H9 (cell line): ENCODE measurements at regions not wholly inside any gene's neighbourhood (a gene's known extent, or its start where the extent isn't known, plus 50 kb on each side); places are given as distances from the start of the nearest gene placed in this dataset.

Experiments used
- DNase-seq: peaks from one replicate; pipeline ENCODE4 v3.0.0-alpha.2; 2017
- H2AFZ ChIP-seq: one replicate; pipeline ENCODE4 v1.6.1; 2013; ENCODE audit warnings: mild to moderate bottlenecking, low read length, control low read depth, moderate library complexity
- H2AK5ac ChIP-seq: 2 replicates; pipeline ENCODE4 v1.6.1; 2013; ENCODE audit warnings: low read length, control low read depth, mixed read lengths; ENCODE audit not compliant: insufficient read length
- H2BK120ac ChIP-seq: one replicate; pipeline ENCODE4 v1.6.1; 2013; ENCODE audit warnings: low read depth, mild to moderate bottlenecking, low read length, control low read depth, inconsistent platforms; ENCODE audit not compliant: poor library complexity, severe bottlenecking
- H2BK12ac ChIP-seq: 2 replicates; pipeline ENCODE4 v1.6.1; 2013; ENCODE audit warnings: low read length, control low read depth, mixed read lengths, low read depth; ENCODE audit not compliant: insufficient read length
- H2BK15ac ChIP-seq: 2 replicates; pipeline ENCODE4 v1.6.1; 2013; ENCODE audit warnings: low read depth, low read length, control low read depth
- H2BK20ac ChIP-seq: one replicate; pipeline ENCODE4 v1.6.1; 2013; ENCODE audit warnings: low read depth, mild to moderate bottlenecking, low read length, control low read depth, inconsistent platforms; ENCODE audit not compliant: poor library complexity, severe bottlenecking
- H2BK5ac ChIP-seq: 2 replicates; pipeline ENCODE4 v1.6.1; 2013; ENCODE audit warnings: low read length, control low read depth, mixed read lengths; ENCODE audit not compliant: insufficient read length
- H3K14ac ChIP-seq: 2 replicates; pipeline ENCODE4 v1.6.1; 2013; ENCODE audit warnings: low read length, control low read depth; ENCODE audit not compliant: insufficient read depth
- H3K18ac ChIP-seq: 2 replicates; pipeline ENCODE4 v1.6.1; 2013; ENCODE audit warnings: low read depth, mild to moderate bottlenecking, mixed read lengths, low read length, control low read depth; ENCODE audit not compliant: insufficient read length
- H3K23ac ChIP-seq: 2 replicates; pipeline ENCODE4 v1.6.1; 2013; ENCODE audit warnings: low read length, control low read depth, mixed read lengths, low read depth; ENCODE audit not compliant: insufficient read length
- H3K23me2 ChIP-seq: 2 replicates; pipeline ENCODE4 v1.6.1; 2013; ENCODE audit warnings: low read depth, mild to moderate bottlenecking, mixed read lengths, low read length, control low read depth; ENCODE audit not compliant: insufficient read length, poor library complexity, severe bottlenecking
- H3K27ac ChIP-seq: 2 replicates; pipeline ENCODE4 v1.5.1; 2013; ENCODE audit warnings: low read length, control low read depth, mixed read lengths, low read depth; ENCODE audit not compliant: insufficient read length
- H3K27me3 ChIP-seq: 2 replicates; pipeline ENCODE4 v1.6.1; 2013; ENCODE audit warnings: low read length, control low read depth, inconsistent platforms; ENCODE audit not compliant: insufficient read depth
- H3K4ac ChIP-seq: 2 replicates; pipeline ENCODE4 v1.6.1; 2013; ENCODE audit warnings: low read depth, mild to moderate bottlenecking, control low read depth, inconsistent platforms, low read length, moderate library complexity
- H3K4me1 ChIP-seq: 2 replicates; pipeline ENCODE4 v1.6.1; 2013; ENCODE audit warnings: low read length, control low read depth, inconsistent platforms; ENCODE audit not compliant: insufficient read depth
- H3K4me2 ChIP-seq: 2 replicates; pipeline ENCODE4 v1.6.1; 2013; ENCODE audit warnings: low read length, control low read depth, mixed read lengths; ENCODE audit not compliant: insufficient read length, insufficient read depth
- H3K56ac ChIP-seq: 2 replicates; pipeline ENCODE4 v1.6.1; 2013; ENCODE audit warnings: low read depth, mild to moderate bottlenecking, mixed read lengths, low read length, control low read depth; ENCODE audit not compliant: insufficient read length
- H3K79me1 ChIP-seq: 2 replicates; pipeline ENCODE4 v1.6.1; 2013; ENCODE audit warnings: low read depth, mild to moderate bottlenecking, moderate library complexity, low read length, control low read depth, inconsistent platforms; ENCODE audit not compliant: insufficient read depth, poor library complexity, severe bottlenecking
- H3K79me2 ChIP-seq: 2 replicates; pipeline ENCODE4 v1.6.1; 2013; ENCODE audit warnings: low read length, control low read depth, inconsistent platforms; ENCODE audit not compliant: insufficient read depth
- H3K9ac ChIP-seq: 2 replicates; pipeline ENCODE4 v1.6.1; 2013; ENCODE audit warnings: low read length, control low read depth, mixed read lengths; ENCODE audit not compliant: insufficient read length; ENCODE audit errors: extremely low read depth
- H3K9me3 ChIP-seq: one replicate; pipeline ENCODE4 v1.6.1; 2013; ENCODE audit warnings: low read depth, low read length, inconsistent platforms; ENCODE audit not compliant: control insufficient read depth
- H3T11ph ChIP-seq: one replicate; pipeline ENCODE4 v1.6.1; 2013; ENCODE audit warnings: mild to moderate bottlenecking, low read length, control low read depth, inconsistent platforms
- H4K20me1 ChIP-seq: one replicate; pipeline ENCODE4 v1.6.1; 2013; ENCODE audit not compliant: control insufficient read depth, insufficient read length, insufficient read depth
- H4K5ac ChIP-seq: 2 replicates; pipeline ENCODE4 v1.6.1; 2013; ENCODE audit warnings: low read depth, mild to moderate bottlenecking, mixed read lengths, low read length, control low read depth; ENCODE audit not compliant: insufficient read length
- H4K8ac ChIP-seq: replicated peaks from 2 replicates; pipeline ENCODE4 v1.6.1; 2013; ENCODE audit warnings: low read length, control low read depth, mixed read lengths, low read depth; ENCODE audit not compliant: insufficient read length
- H4K91ac ChIP-seq: 2 replicates; pipeline ENCODE4 v1.6.1; 2013; ENCODE audit warnings: low read depth, mild to moderate bottlenecking, moderate library complexity, mixed read lengths, low read length, control low read depth; ENCODE audit not compliant: insufficient read length
- H3K27ac Mint-ChIP-seq, 3 experiments: 2 replicates in 2 of 3; 3 replicates in 1 of 3; pipeline ENCODE4 v1.8.0; 2020 to 2021; ENCODE audit warnings: mixed read lengths in 3 of 3, mild to moderate bottlenecking in 1 of 3, moderate library complexity in 1 of 3
- H3K27me3 Mint-ChIP-seq: 2 replicates; pipeline ENCODE4 v1.8.0; 2021; ENCODE audit warnings: low read depth, mild to moderate bottlenecking, moderate library complexity, mixed read lengths
- H3K36me3 Mint-ChIP-seq, 3 experiments: 2 replicates in 2 of 3; 3 replicates in 1 of 3; pipeline ENCODE4 v1.8.0; 2020 to 2021; ENCODE audit warnings: low read depth in 3 of 3, mixed read lengths in 3 of 3; ENCODE audit not compliant: insufficient read depth in 1 of 3
- H3K4me1 Mint-ChIP-seq, 2 experiments: 2 replicates each; pipeline ENCODE4 v1.8.0; 2020; ENCODE audit warnings: mixed read lengths in 2 of 2
- H3K4me3 Mint-ChIP-seq, 2 experiments: 2 replicates in 1 of 2; 3 replicates in 1 of 2; pipeline ENCODE4 v1.8.0; 2020 to 2021; ENCODE audit warnings: mild to moderate bottlenecking in 2 of 2, mixed read lengths in 2 of 2, moderate library complexity in 1 of 2
- H3K9me3 Mint-ChIP-seq, 2 experiments: 2 replicates in 1 of 2; 3 replicates in 1 of 2; pipeline ENCODE4 v1.8.0; 2020; ENCODE audit warnings: mild to moderate bottlenecking in 2 of 2, mixed read lengths in 2 of 2, moderate library complexity in 1 of 2
- WGBS: extraction: QIAGEN DNeasy Blood & Tissue Kit; methylation state at CpG from one replicate; pipeline ENCODE4 v1.1.7; 2013; ENCODE audit warnings: missing lambda C conversion rate, low lambda C conversion rate, mixed read lengths; ENCODE audit not compliant: insufficient read length; ENCODE audit errors: extremely low coverage; 5-methylcytosine and 5-hydroxymethylcytosine counted together
- TF ChIP-seq, protein P1 (sequence below): fragments of 200-600 bp; sonication (generic); conservative IDR thresholded peaks from 3 replicates; pipeline ENCODE4 v1.8.0; 2021; ENCODE audit warnings: antibody characterized with exemption, mild to moderate bottlenecking

DNA sequence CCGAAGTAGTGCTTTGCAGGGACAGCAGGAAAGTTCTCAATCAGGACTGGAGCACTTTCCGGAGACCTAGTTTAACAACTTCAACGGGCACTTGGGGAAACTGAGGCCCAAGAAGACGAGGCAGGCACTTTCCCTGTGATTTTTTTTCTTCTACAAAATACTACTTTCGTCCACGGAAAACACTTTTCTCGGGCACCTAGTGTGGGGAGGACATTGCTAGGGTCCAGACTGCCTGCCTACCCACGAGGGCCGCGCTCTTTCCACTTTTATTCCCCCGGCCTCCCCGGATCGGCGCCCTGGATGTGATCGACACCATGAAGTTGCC is 125.4 kb upstream of the CXorf66 start:
- no CpG with 5 or more reads among the region's 15 CpGs for WGBS
- Histone ChIP-seq H3K9ac (no peak overlapping the region), H2AFZ (no peak overlapping the region)

More for the DNA sequence above, 125.4 kb upstream of the CXorf66 start:
- peaks cover 8% of the 10 kb centered on the region for H3K23me2 ChIP-seq
- H3K36me3 Mint-ChIP-seq, result no peaks in the 10 kb centered on the region; a peak in 1 of 7 replicates
- H3K14ac ChIP-seq, result no peak overlapping the region
- no peak overlapping the region for H2BK120ac ChIP-seq
- H3K18ac ChIP-seq, result no peak overlapping the region
- H3K9me3 Mint-ChIP-seq, result no peaks in the 10 kb centered on the region
- no peaks in the 10 kb centered on the region for H3K27me3 ChIP-seq
- no peak overlapping the region for H3T11ph ChIP-seq
- no peak overlapping the region for H2BK20ac ChIP-seq
- H3K79me1 ChIP-seq, result no peaks in the 10 kb centered on the region
- no peaks in the 10 kb centered on the region for H3K9me3 ChIP-seq
- no peak overlapping the region for H4K91ac ChIP-seq
- no peak overlapping the region for H3K27ac Mint-ChIP-seq
- H2AK5ac ChIP-seq, result no peak overlapping the region
- H3K56ac ChIP-seq, result no peak overlapping the region
- no peak for DNase-seq
- H3K27ac ChIP-seq, result no peak overlapping the region
- H3K4me1 ChIP-seq, result peaks cover 3% of the 10 kb centered on the region; the same call in 1 of the 2 replicates
- peak overlapping the region; percentile 69 for H3K4me2 ChIP-seq
- no peak overlapping the region for H3K23ac ChIP-seq
- no peak overlapping the region for H4K5ac ChIP-seq
- H4K20me1 ChIP-seq, result no peaks in the 10 kb centered on the region
- no peak overlapping the region for H2BK15ac ChIP-seq
- no peaks in the 10 kb centered on the region for H3K79me2 ChIP-seq
- no peak overlapping the region for H4K8ac ChIP-seq
- H3K27me3 Mint-ChIP-seq, result peaks cover 23% of the 10 kb centered on the region
- TF ChIP-seq, protein P1, sequence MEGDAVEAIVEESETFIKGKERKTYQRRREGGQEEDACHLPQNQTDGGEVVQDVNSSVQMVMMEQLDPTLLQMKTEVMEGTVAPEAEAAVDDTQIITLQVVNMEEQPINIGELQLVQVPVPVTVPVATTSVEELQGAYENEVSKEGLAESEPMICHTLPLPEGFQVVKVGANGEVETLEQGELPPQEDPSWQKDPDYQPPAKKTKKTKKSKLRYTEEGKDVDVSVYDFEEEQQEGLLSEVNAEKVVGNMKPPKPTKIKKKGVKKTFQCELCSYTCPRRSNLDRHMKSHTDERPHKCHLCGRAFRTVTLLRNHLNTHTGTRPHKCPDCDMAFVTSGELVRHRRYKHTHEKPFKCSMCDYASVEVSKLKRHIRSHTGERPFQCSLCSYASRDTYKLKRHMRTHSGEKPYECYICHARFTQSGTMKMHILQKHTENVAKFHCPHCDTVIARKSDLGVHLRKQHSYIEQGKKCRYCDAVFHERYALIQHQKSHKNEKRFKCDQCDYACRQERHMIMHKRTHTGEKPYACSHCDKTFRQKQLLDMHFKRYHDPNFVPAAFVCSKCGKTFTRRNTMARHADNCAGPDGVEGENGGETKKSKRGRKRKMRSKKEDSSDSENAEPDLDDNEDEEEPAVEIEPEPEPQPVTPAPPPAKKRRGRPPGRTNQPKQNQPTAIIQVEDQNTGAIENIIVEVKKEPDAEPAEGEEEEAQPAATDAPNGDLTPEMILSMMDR, result no peak
- H2BK5ac ChIP-seq, result no peak overlapping the region
- peak overlapping the region; percentile 63 to 70 for H3K4me3 Mint-ChIP-seq
- H3K4ac ChIP-seq, result no peak overlapping the region
- H2BK12ac ChIP-seq, result no peak overlapping the region
- peaks cover 18 to 24% of the 10 kb centered on the region in 2 experiments for H3K4me1 Mint-ChIP-seq
